Neuronal stem cell (in vitro differentiated cells): ENCODE measurements at regions not wholly inside any gene's neighbourhood (a gene's known extent, or its start where the extent isn't known, plus 50 kb on each side); places are given as distances from the start of the nearest gene placed in this dataset.

Source experiments
- DNase-seq: peaks from one replicate; pipeline ENCODE4 v3.0.0-alpha.2; 2013; ENCODE audit warnings: low spot score
- H2AFZ ChIP-seq: one replicate; pipeline ENCODE4 v1.6.1; 2013; ENCODE audit warnings: mild to moderate bottlenecking, low read length, inconsistent platforms
- H2AK5ac ChIP-seq: 2 replicates; pipeline ENCODE4 v1.6.1; 2013; ENCODE audit warnings: low read depth, mild to moderate bottlenecking, inconsistent platforms, low read length, moderate library complexity, mixed read lengths
- H2BK120ac ChIP-seq: 2 replicates; pipeline ENCODE4 v1.6.1; 2013; ENCODE audit warnings: low read depth, mild to moderate bottlenecking, inconsistent platforms, low read length, moderate library complexity, mixed read lengths
- H2BK12ac ChIP-seq: one replicate; pipeline ENCODE4 v1.6.1; 2013; ENCODE audit warnings: low read length, inconsistent platforms
- H2BK15ac ChIP-seq: 2 replicates; pipeline ENCODE4 v1.6.1; 2013; ENCODE audit warnings: mild to moderate bottlenecking, low read length, inconsistent platforms, mixed read lengths
- H2BK5ac ChIP-seq: one replicate; pipeline ENCODE4 v1.6.1; 2013; ENCODE audit warnings: inconsistent platforms, mild to moderate bottlenecking, low read length, moderate library complexity
- H3K14ac ChIP-seq: one replicate; pipeline ENCODE4 v1.6.1; 2013; ENCODE audit warnings: low read length, inconsistent platforms
- H3K18ac ChIP-seq: 2 replicates; pipeline ENCODE4 v1.6.1; 2013; ENCODE audit warnings: low read length, inconsistent platforms
- H3K23ac ChIP-seq: 2 replicates; pipeline ENCODE4 v1.6.1; 2013; ENCODE audit warnings: low read depth, mild to moderate bottlenecking, mixed read lengths, low read length, inconsistent platforms; ENCODE audit not compliant: poor library complexity
- H3K27ac ChIP-seq: replicated peaks from 3 replicates; pipeline ENCODE4 v1.5.1; 2013; ENCODE audit warnings: low read length, inconsistent platforms
- H3K27me3 ChIP-seq, 3 experiments: 2 replicates each; pipeline ENCODE4 v1.6.1; 2013; ENCODE audit warnings: low read length in 3 of 3, mild to moderate bottlenecking in 2 of 3, inconsistent platforms in 1 of 3, low read depth in 1 of 3, mixed read lengths in 1 of 3, moderate library complexity in 1 of 3; ENCODE audit not compliant: control insufficient read depth in 3 of 3, insufficient read depth in 3 of 3
- H3K36me3 ChIP-seq, 2 donors: replicated peaks in 1 of 2; 2 replicates each; pipeline ENCODE4 v1.6.1; 2013; ENCODE audit warnings: low read length in 2 of 2; ENCODE audit not compliant: control insufficient read depth in 2 of 2, insufficient read depth in 2 of 2
- H3K4ac ChIP-seq: 2 replicates; pipeline ENCODE4 v1.6.1; 2013; ENCODE audit warnings: inconsistent platforms, mild to moderate bottlenecking, low read length, moderate library complexity
- H3K4me1 ChIP-seq, 2 donors: 1 replicate in 1 of 2; 2 replicates in 1 of 2; pipeline ENCODE4 v1.6.1; 2013; ENCODE audit warnings: low read length in 2 of 2, low read depth in 1 of 2; ENCODE audit not compliant: control insufficient read depth in 2 of 2, insufficient read depth in 1 of 2
- H3K4me2 ChIP-seq: one replicate; pipeline ENCODE4 v1.6.1; 2013; ENCODE audit warnings: mild to moderate bottlenecking, low read length, inconsistent platforms; ENCODE audit not compliant: insufficient read depth, poor library complexity, severe bottlenecking
- H3K4me3 ChIP-seq, 2 donors: 2 replicates each; pipeline ENCODE4 v1.5.1; 2013; ENCODE audit warnings: low read length in 2 of 2, mild to moderate bottlenecking in 2 of 2, inconsistent platforms in 1 of 2, moderate library complexity in 1 of 2
- H3K79me1 ChIP-seq: one replicate; pipeline ENCODE4 v1.6.1; 2013; ENCODE audit warnings: low read depth, mild to moderate bottlenecking, inconsistent platforms, low read length, moderate library complexity
- H3K9ac ChIP-seq: one replicate; pipeline ENCODE4 v1.6.1; 2013; ENCODE audit warnings: mild to moderate bottlenecking, low read depth, low read length, inconsistent platforms; ENCODE audit not compliant: poor library complexity
- H3K9me3 ChIP-seq, 2 donors: replicated peaks in 1 of 2; 2 replicates each; pipeline versions ENCODE3 to v1.6.1; 2013; ENCODE audit warnings: low read length in 2 of 2, mild to moderate bottlenecking in 2 of 2, inconsistent platforms in 1 of 2, low read depth in 1 of 2, mixed read lengths in 1 of 2, moderate library complexity in 1 of 2; ENCODE audit not compliant: control insufficient read depth in 2 of 2, insufficient read depth in 1 of 2
- H4K8ac ChIP-seq: one replicate; pipeline ENCODE4 v1.6.1; 2013; ENCODE audit warnings: low read depth, mild to moderate bottlenecking, inconsistent platforms, low read length, moderate library complexity
- H4K91ac ChIP-seq: one replicate; pipeline ENCODE4 v1.6.1; 2013; ENCODE audit warnings: low read length, low read depth, mild to moderate bottlenecking, inconsistent platforms; ENCODE audit not compliant: poor library complexity
- WGBS, 2 donors: extraction: QIAGEN DNeasy Blood & Tissue Kit; methylation state at CpG; one replicate each; pipeline ENCODE4 v1.1.7; 2013; ENCODE audit warnings: missing lambda C conversion rate in 2 of 2, mixed read lengths in 1 of 2; ENCODE audit not compliant: insufficient read length in 2 of 2, insufficient replicate concordance in 1 of 2; ENCODE audit errors: extremely low coverage in 2 of 2; 5-methylcytosine and 5-hydroxymethylcytosine counted together

DNA sequence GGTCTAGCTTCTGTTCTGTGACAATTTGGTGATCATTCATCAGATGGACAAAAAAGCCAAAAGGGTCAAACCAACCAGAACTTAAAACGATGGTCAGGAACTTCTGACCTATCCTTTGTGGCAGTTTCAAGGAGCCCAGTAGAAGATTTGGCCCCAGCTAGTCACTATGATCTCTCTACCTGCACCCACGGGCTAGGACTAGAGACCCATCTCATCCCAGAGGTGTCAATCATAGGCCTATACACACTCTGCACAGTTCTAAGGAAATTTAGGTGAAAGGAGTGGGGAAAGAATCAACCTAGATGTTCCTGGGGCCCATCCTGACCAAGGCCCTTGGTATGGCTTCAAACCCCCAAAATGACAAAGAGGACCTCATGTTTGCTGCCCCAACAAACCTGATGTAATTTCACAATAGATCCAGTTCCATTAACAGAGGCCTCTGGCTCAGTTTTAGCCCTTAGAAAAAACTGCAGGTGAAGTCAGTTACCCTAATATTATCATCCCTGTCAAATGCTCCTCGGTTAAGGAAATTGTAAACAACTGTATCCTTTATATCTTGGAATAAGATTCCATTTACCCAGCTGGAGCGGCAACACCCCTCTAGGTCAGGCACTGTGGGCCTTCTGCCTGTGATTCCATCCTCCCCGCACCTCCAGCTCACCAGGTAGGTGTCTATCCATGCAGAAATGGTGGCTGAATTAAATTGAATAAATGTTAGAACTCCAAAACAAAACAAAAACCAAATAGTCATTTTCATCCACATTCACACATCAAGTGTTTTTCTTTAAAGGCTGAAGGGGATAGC is 138.7 kb downstream of the ENC1 start:
- no peak overlapping the region for H3K4ac ChIP-seq
- H3K14ac ChIP-seq = no peak overlapping the region
- H3K23ac ChIP-seq = no peak overlapping the region
- H3K9ac ChIP-seq = no peak overlapping the region
- no peaks in the 10 kb centered on the region for H3K36me3 ChIP-seq
- H3K27me3 ChIP-seq = no peaks in the 10 kb centered on the region
- H4K8ac ChIP-seq = no peak overlapping the region
- H2BK5ac ChIP-seq = no peak overlapping the region
- no peak overlapping the region for H4K91ac ChIP-seq
- no peak overlapping the region for H2BK12ac ChIP-seq
- no peak for DNase-seq
- H3K4me2 ChIP-seq = no peak overlapping the region
- H2AK5ac ChIP-seq = no peak overlapping the region
- H3K4me3 ChIP-seq = no peak overlapping the region
- no peak overlapping the region for H3K18ac ChIP-seq
- no peaks in the 10 kb centered on the region for H3K79me1 ChIP-seq
- WGBS, 2 donors = no CpG with 5 or more reads among the region's 5 CpGs
- no peak overlapping the region for H2AFZ ChIP-seq
- no peak overlapping the region for H2BK15ac ChIP-seq
- H3K27ac ChIP-seq = no peak overlapping the region
- H3K9me3 ChIP-seq = no peaks in the 10 kb centered on the region
- peaks cover 4 to 25% of the 10 kb centered on the region in 2 donors for H3K4me1 ChIP-seq
- H2BK120ac ChIP-seq = no peak overlapping the region

DNA sequence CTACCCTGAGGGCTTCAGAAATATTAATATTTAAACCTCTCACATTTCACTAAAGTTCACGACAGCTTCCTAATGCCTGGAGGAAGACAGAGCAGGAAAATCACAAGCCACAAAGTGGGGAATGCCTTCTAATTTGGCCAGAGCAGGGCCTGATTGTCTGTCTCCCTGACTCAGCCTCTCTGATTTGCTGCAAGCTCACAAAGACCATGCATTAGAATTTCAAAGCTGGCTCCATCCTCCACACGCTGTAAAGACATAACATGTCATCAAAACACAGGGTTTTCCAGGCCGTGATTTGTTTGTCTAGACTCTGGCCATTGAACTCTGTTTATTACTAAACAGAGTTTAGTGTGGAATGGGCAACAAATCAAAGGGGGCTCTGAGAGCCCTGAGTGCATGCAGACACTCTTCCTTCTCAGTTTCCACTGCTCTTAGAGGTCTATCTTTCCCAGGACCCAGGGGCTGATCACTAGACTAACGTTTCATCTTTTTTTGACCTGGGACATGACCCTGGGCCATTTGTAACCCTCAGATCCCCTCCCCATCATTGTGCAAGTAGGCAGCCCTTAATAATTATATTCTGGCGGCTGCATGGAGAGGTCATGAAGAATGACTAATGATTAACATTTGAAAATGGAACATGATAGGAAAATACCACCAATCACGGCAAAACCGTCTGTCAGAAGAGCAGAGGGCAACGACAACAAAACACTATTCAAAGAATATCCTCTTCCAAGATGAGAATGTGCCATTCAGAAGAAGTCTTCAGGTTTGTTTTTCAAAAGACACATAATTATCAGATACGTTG is 140.2 kb downstream of the ENC1 start:
- Histone ChIP-seq H2BK120ac (no peak overlapping the region), H3K14ac (no peak overlapping the region), H3K23ac (no peak overlapping the region), H4K8ac (no peak overlapping the region), H3K36me3 (no peaks in the 10 kb centered on the region), H3K27ac (no peak overlapping the region), H4K91ac (no peak overlapping the region), H3K9me3 (no peaks in the 10 kb centered on the region), H3K27me3 (no peaks in the 10 kb centered on the region), H3K4ac (no peak overlapping the region), H2AK5ac (no peak overlapping the region), H2BK15ac (no peak overlapping the region), H3K18ac (no peak overlapping the region), H3K9ac (no peak overlapping the region), H3K79me1 (no peaks in the 10 kb centered on the region), H2BK5ac (no peak overlapping the region), H3K4me1 (peaks cover 4 to 25% of the 10 kb centered on the region in 2 donors), H2BK12ac (no peak overlapping the region), H3K4me3 (peak overlapping the region in 1 of 2 donors; percentile 7), H3K4me2 (no peak overlapping the region), H2AFZ (peak overlapping the region; percentile 74)
- no peak for DNase-seq
- WGBS, 2 donors = no CpG with 5 or more reads among the region's 9 CpGs

DNA sequence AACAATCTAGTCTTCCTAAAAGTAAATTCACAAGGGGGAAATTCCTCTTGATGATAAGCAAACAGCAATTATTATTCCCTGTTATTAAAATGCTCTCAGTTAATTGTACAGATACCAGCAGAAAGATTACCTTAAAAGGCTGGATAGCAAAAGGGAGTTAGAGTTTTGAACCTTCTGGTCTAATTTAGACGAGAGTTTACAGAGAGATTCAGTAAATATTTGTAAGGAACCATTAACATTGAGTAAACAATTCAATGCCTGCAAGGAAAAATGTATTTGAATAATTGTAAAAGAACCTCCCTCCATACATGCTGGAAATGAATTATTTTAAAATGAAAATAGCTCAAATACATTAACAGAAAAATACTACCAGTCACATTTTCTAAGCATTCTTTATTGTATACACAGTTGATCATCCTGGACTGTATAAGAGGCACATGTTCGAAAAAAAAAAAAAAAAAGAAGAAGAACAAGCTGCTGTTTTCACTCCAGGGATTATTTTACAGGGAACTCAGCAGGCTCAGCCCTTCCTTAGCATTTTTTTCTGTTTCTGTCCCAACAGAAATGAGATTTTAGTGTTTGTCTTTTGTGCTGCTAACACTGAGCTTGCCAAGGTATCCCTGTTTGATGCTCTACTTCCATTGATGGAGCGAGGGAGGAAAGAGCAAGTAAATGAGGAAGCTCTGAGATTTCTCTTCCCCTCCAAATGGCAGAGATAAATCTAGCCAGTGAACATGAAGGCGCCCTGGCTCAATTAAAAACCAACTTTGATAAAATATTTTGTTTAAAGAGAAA is 141.1 kb downstream of the ENC1 start:
- WGBS, 2 donors = no CpG with 5 or more reads among the region's 4 CpGs
- Histone ChIP-seq H2BK12ac (no peak overlapping the region), H3K27me3 (no peaks in the 10 kb centered on the region), H3K79me1 (no peaks in the 10 kb centered on the region), H4K91ac (no peak overlapping the region), H3K18ac (no peak overlapping the region), H3K4me1 (peaks cover 4 to 25% of the 10 kb centered on the region in 2 donors), H2AK5ac (no peak overlapping the region), H2AFZ (peak overlapping the region; percentile 74), H3K4me2 (no peak overlapping the region), H3K9ac (no peak overlapping the region), H3K9me3 (no peaks in the 10 kb centered on the region), H2BK120ac (no peak overlapping the region), H3K27ac (no peak overlapping the region), H3K36me3 (no peaks in the 10 kb centered on the region), H2BK15ac (no peak overlapping the region), H3K4me3 (no peak overlapping the region), H3K23ac (no peak overlapping the region), H3K4ac (no peak overlapping the region), H3K14ac (no peak overlapping the region), H4K8ac (no peak overlapping the region), H2BK5ac (no peak overlapping the region)
- DNase-seq = no peak
